ENCODE measurements at regions not wholly inside any gene's neighbourhood (a gene's known extent, or its start where the extent isn't known, plus 50 kb on each side); places are given as distances from the start of the nearest gene placed in this dataset.
A peak's percentile ranks its signal among the peaks of the same experiment; 100 is the strongest.
"Not testable (repeated sequence)": the region's sequence is repeated elsewhere in the genome, so short reads cannot be mapped to it uniquely, and the experiment has no call there.

- Histone ChIP-seq H3K4me3 (ENCODE audit: low read length) (no peak overlapping the region), H3K4me1 (ENCODE audit: control insufficient read depth, insufficient read depth, low read length) (peaks cover 1% of the 10 kb centered on the region), H3K27ac (ENCODE audit: low read length) (peak overlapping the region; percentile 52), H3K9me3 (ENCODE audit: control insufficient read depth, low read length) (no peaks in the 10 kb centered on the region), H3K27me3 (ENCODE audit: control insufficient read depth, insufficient read depth) (no peaks in the 10 kb centered on the region)
- intact Hi-C loops (cut with DNase I), result no loop called here
- DNase-seq, result no peak
- WGBS, result 62% methylated on average over 1 of the region's 1 CpG
- ATAC-seq, result peak in 1 of 2 donors; percentile 30
These were observed 80.2 kb downstream of the ARRDC3 start for GRCh38 chr5:91302958-91303357.

GRCh38 chr5:91302305-91302704 is 80.8 kb downstream of the ARRDC3 start:
- Histone ChIP-seq H3K9me3 (ENCODE audit: control insufficient read depth, low read length) (no peaks in the 10 kb centered on the region), H3K4me3 (ENCODE audit: low read length) (no peak overlapping the region), H3K27ac (ENCODE audit: low read length) (no peak overlapping the region), H3K27me3 (ENCODE audit: control insufficient read depth, insufficient read depth) (no peaks in the 10 kb centered on the region), H3K4me1 (ENCODE audit: control insufficient read depth, insufficient read depth, low read length) (peaks cover 1% of the 10 kb centered on the region)
- DNase-seq (no peak), ATAC-seq (no peak)
- 87% methylated on average over 4 of the region's 4 CpGs for WGBS
- intact Hi-C loops (cut with DNase I), result no loop called here

- Histone ChIP-seq H3K27me3 (ENCODE audit: control insufficient read depth, insufficient read depth) (no peaks in the 10 kb centered on the region), H3K4me1 (ENCODE audit: control insufficient read depth, insufficient read depth, low read length) (peaks cover 1% of the 10 kb centered on the region), H3K9me3 (ENCODE audit: control insufficient read depth, low read length) (no peaks in the 10 kb centered on the region), H3K27ac (ENCODE audit: low read length) (no peak overlapping the region), H3K4me3 (ENCODE audit: low read length) (no peak overlapping the region)
- intact Hi-C loops (cut with DNase I), result no loop called here
- 94% methylated on average over 5 of the region's 5 CpGs for WGBS
- DNase-seq (no peak), ATAC-seq (peak; percentile 20 to 29)
These were observed 81.8 kb downstream of the ARRDC3 start for GRCh38 chr5:91301106-91301846.

DNA sequence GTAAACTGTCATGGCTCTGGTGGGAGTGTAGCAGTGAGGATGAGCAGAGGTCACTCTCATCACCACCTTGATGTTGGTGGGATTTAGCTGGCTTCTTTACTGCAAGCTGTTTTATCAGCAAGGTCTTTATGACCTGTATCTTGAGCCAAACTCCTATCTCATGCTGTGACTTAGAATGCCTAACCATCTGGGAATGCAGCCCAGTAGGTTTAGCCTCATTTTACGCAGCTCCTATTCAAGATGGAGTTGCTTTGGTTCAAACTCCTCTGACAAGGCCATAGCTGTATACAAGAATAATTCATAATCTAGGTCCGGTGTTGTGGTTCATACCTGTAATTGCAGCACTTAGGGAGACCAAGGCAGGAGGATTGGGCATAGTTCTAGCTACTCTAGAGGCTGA is 85.1 kb downstream of the ARRDC3 start:
- Histone ChIP-seq H3K4me1 (ENCODE audit: control insufficient read depth, insufficient read depth, low read length) (peaks cover 1% of the 10 kb centered on the region), H3K27me3 (ENCODE audit: control insufficient read depth, insufficient read depth) (no peaks in the 10 kb centered on the region), H3K9me3 (ENCODE audit: control insufficient read depth, low read length) (no peaks in the 10 kb centered on the region), H3K27ac (ENCODE audit: low read length) (no peak overlapping the region), H3K4me3 (ENCODE audit: low read length) (no peak overlapping the region)
- 91% methylated on average over 2 of the region's 2 CpGs for WGBS
- DNase-seq (no peak), ATAC-seq (no peak)
- intact Hi-C loops (cut with DNase I), result no loop called here

- Histone ChIP-seq H3K27ac (ENCODE audit: low read length) (peak overlapping the region; percentile 62), H3K4me1 (ENCODE audit: control insufficient read depth, insufficient read depth, low read length) (no peaks in the 10 kb centered on the region), H3K4me3 (ENCODE audit: low read length) (no peak overlapping the region), H3K27me3 (ENCODE audit: control insufficient read depth, insufficient read depth) (no peaks in the 10 kb centered on the region), H3K9me3 (ENCODE audit: control insufficient read depth, low read length) (no peaks in the 10 kb centered on the region)
- intact Hi-C loops (cut with DNase I), result no loop called here
- peak; percentile 85 to 91 (median 86) for DNase-seq
- WGBS, result 47% methylated on average over 2 of the region's 2 CpGs
- peak; percentile 94 to 95 for ATAC-seq
These were observed 86.4 kb downstream of the ARRDC3 start for GRCh38 chr5:91296674-91297143.

DNA sequence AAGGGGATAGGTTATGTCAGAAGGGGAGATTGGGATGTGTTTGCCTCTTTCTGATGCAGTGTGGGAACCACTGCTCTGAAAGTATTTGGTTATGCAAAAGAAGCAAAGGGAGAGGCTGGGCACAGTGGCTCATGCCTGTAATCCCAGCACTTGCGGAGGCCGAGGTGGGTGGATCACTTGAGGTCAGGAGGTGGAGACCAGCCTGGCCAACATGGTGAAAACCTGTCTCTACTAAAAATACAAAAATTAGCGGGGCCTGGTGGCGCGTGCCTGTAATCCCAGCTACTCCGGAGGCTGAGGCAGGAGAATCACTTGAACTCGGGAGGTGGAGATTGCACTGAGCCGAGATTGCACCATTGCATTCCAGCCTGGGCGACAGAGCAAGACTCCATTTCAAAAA is 87.0 kb downstream of the ARRDC3 start:
- H3K27me3 ChIP-seq (ENCODE audit: control insufficient read depth, insufficient read depth); H3K4me3 ChIP-seq (ENCODE audit: low read length); H3K9me3 ChIP-seq (ENCODE audit: control insufficient read depth, low read length); H3K27ac ChIP-seq (ENCODE audit: low read length); DNase-seq; intact Hi-C loops (cut with DNase I); H3K4me1 ChIP-seq (ENCODE audit: control insufficient read depth, insufficient read depth, low read length): not testable (repeated sequence)
- ATAC-seq, result peak in 1 of 2 donors; percentile 13
- 83% methylated on average over 9 of the region's 9 CpGs for WGBS

- peaks cover 2% of the 10 kb centered on the region for H3K4me1 ChIP-seq (ENCODE audit: control insufficient read depth, insufficient read depth, low read length)
- no peak for DNase-seq
- intact Hi-C loops (cut with DNase I), result no loop called here
- H3K27ac ChIP-seq (ENCODE audit: low read length), result no peak overlapping the region
- no peaks in the 10 kb centered on the region for H3K27me3 ChIP-seq (ENCODE audit: control insufficient read depth, insufficient read depth)
- ATAC-seq, result no peak
- no peak overlapping the region for H3K4me3 ChIP-seq (ENCODE audit: low read length)
- H3K9me3 ChIP-seq (ENCODE audit: control insufficient read depth, low read length), result no peaks in the 10 kb centered on the region
These were observed 90.0 kb downstream of the ARRDC3 start for GRCh38 chr5:91293131-91293530.

DNA sequence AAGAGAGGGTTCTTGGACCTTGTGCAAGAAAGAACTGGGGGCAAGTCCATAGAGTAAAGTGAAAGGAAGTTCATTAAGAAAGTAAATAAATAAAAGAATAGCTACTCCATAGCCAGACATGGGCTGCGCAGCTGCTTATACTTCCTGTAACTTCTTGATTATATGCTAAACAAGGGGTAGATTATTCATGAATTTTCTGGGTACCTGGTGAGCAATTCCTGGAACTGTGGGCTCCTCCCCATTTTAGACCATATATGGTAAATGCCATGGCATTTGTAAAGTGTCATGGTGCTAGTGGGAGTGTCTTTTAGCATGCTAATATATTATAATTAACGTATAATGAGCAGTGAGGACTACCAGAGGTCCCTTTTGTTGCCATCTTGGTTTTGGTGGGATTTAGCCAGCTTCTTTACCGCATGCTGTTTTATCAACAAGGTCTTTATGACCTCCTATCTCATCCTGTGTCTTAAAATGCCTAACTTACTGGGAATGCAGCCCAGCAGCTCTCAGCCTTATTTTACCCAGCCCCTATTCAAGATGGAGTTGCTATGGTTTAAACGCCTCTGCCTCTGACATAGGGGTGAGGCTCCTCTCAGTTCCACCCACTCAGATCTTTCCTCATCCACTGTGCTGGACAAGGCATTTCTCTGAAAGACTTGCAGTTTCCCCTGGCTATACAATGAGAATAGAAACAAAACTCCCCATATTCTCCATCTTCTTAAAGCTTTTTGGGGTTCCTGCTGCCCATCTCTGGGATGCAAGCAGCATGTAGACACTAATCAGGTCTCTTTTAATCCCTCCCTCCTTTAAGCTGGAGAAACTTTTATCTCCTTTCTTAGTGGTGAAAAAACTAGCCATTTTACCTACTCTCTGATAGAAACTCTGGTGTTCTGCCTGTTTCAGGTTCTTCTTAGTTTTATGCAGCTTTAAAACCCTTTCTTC is 91.2 kb downstream of the ARRDC3 start:
- intact Hi-C loops (cut with DNase I), result no loop called here

GRCh38 chr5:91288118-91288916 is 94.8 kb downstream of the ARRDC3 start:
- intact Hi-C loops (cut with DNase I), result loop anchor here in 2 of 4 donors (10.0 kb wide), 2 partner anchors 96 to 174 kb away; partner anchors contain the start of gene ARRDC3 (in 1 of the 2)
- Histone ChIP-seq H3K27me3 (ENCODE audit: control insufficient read depth, insufficient read depth) (no peaks in the 10 kb centered on the region), H3K27ac (ENCODE audit: low read length) (peak overlapping the region; percentile 52), H3K4me3 (ENCODE audit: low read length) (no peak overlapping the region), H3K4me1 (ENCODE audit: control insufficient read depth, insufficient read depth, low read length) (peaks cover 2% of the 10 kb centered on the region), H3K9me3 (ENCODE audit: control insufficient read depth, low read length) (no peaks in the 10 kb centered on the region)
- WGBS, result 51% methylated on average over 3 of the region's 3 CpGs
- DNase-seq, result peak in 2 of 3 donors; percentile 20 to 53
- peak; percentile 77 to 79 for ATAC-seq

More for the DNA sequence above, 91.2 kb downstream of the ARRDC3 start:
- Histone ChIP-seq H3K4me1 (ENCODE audit: control insufficient read depth, insufficient read depth, low read length) (peaks cover 2% of the 10 kb centered on the region), H3K27ac (ENCODE audit: low read length) (no peak overlapping the region), H3K9me3 (ENCODE audit: control insufficient read depth, low read length) (no peaks in the 10 kb centered on the region), H3K27me3 (ENCODE audit: control insufficient read depth, insufficient read depth) (no peaks in the 10 kb centered on the region), H3K4me3 (ENCODE audit: low read length) (no peak overlapping the region)
- DNase-seq, result no peak
- WGBS, result 83% methylated on average over 4 of the region's 4 CpGs
- ATAC-seq, result no peak

DNA sequence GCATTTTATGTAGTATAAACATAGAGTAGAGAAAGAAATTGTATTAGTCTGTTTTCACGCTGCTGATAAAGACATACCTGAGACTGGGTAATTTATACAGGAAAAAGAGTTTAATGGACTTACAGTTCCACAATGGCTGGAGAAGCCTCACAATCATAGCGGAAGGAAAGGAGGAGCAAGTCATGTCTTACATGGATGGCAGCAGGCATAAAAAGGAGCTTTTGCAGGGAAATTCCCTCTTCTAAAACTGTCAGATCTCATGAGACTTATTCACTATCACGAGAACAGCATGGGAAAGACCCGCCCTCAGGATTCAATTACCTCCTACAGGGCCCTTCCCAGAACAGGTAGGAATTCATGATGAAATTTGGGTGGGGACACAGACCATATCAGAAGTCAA is 98.1 kb downstream of the ARRDC3 start:
- not testable (repeated sequence) for H3K4me1 ChIP-seq (ENCODE audit: control insufficient read depth, insufficient read depth, low read length); ATAC-seq; H3K27me3 ChIP-seq (ENCODE audit: control insufficient read depth, insufficient read depth); H3K27ac ChIP-seq (ENCODE audit: low read length); DNase-seq; H3K9me3 ChIP-seq (ENCODE audit: control insufficient read depth, low read length); H3K4me3 ChIP-seq (ENCODE audit: low read length)
- intact Hi-C loops (cut with DNase I), result loop anchor here in 2 of 4 donors (10.0 kb wide), 2 partner anchors 100 to 170 kb away; partner anchors contain the start of gene ARRDC3 (in 1 of the 2)
- 89% methylated on average over 4 of the region's 4 CpGs for WGBS

All from right cardiac atrium (tissue), 5 donors.